Kidney epithelial cell (primary cell): ENCODE measurements at regions not wholly inside any gene's neighbourhood (a gene's known extent, or its start where the extent isn't known, plus 50 kb on each side); places are given as distances from the start of the nearest gene placed in this dataset.

Experiments
- DNase-seq: peaks from one replicate; pipeline ENCODE4 v3.0.0-alpha.2; 2010; ENCODE audit warnings: low read depth
- H3K27me3 ChIP-seq: 2 replicates; pipeline ENCODE4 v1.6.0; 2011; ENCODE audit warnings: low read length; ENCODE audit not compliant: control insufficient read depth, insufficient read depth
- H3K36me3 ChIP-seq: 2 replicates; pipeline ENCODE4 v1.5.1; 2011; ENCODE audit warnings: low read length; ENCODE audit not compliant: control insufficient read depth, insufficient read depth
- H3K4me3 ChIP-seq: 2 replicates; pipeline ENCODE4 v1.5.1; 2011; ENCODE audit warnings: low read depth, mild to moderate bottlenecking, control low read depth, low read length
- TF ChIP-seq, protein P1 (sequence below): IDR thresholded peaks from 2 replicates; pipeline ENCODE4 v1.5.1; 2011; ENCODE audit warnings: mild to moderate bottlenecking, moderate library complexity, low read length, control low read depth, inconsistent platforms; ENCODE audit not compliant: insufficient read depth, poor library complexity, severe bottlenecking

DNA sequence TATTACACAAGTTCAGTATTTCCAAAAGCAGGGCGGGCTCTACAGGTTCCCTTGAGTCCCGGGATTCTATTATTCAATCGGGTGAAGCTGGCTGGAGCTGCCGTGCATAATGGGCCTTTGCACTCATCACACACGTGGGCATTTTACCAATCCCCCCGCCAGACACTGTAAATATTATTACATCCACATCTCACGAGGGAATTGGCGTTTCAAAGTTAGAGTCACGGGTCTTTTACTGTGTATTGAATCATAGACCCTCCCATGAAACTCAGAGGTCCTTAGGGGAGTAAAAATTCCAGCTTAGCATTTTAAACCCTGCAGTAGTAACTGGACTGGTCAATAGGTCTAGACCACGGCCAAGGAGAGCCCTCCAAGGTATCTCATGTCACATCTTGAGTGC, 70.3 kb downstream of the MAP1LC3B2 start:
- H3K27me3 ChIP-seq, result peaks cover 5% of the 10 kb centered on the region
- H3K4me3 ChIP-seq, result no peak overlapping the region
- TF ChIP-seq, protein P1, sequence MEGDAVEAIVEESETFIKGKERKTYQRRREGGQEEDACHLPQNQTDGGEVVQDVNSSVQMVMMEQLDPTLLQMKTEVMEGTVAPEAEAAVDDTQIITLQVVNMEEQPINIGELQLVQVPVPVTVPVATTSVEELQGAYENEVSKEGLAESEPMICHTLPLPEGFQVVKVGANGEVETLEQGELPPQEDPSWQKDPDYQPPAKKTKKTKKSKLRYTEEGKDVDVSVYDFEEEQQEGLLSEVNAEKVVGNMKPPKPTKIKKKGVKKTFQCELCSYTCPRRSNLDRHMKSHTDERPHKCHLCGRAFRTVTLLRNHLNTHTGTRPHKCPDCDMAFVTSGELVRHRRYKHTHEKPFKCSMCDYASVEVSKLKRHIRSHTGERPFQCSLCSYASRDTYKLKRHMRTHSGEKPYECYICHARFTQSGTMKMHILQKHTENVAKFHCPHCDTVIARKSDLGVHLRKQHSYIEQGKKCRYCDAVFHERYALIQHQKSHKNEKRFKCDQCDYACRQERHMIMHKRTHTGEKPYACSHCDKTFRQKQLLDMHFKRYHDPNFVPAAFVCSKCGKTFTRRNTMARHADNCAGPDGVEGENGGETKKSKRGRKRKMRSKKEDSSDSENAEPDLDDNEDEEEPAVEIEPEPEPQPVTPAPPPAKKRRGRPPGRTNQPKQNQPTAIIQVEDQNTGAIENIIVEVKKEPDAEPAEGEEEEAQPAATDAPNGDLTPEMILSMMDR, result no peak
- DNase-seq, result no peak
- no peaks in the 10 kb centered on the region for H3K36me3 ChIP-seq

DNA sequence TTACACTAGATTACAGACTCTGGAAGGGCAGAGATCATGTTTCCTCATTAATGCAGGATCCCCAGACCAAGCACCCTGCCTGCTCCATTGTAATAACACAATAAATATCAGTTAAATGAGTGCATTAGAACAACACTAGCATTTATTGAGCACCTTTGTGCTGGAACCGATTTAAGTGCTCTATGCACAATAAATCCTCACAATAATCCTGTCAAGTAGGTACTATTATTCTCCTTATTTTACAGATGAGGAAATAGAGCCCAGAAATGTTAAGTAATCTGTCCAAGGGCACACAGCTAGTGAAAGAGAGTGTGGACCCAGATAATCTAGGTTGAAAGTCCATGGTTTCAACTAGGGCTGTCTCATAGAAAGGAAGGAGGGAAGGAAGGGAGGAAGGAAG, 69.8 kb downstream of the MAP1LC3B2 start:
- no peak overlapping the region for H3K4me3 ChIP-seq
- peaks cover 5% of the 10 kb centered on the region for H3K27me3 ChIP-seq
- TF ChIP-seq, protein P1, result no peak
- no peaks in the 10 kb centered on the region for H3K36me3 ChIP-seq
- no peak for DNase-seq

DNA sequence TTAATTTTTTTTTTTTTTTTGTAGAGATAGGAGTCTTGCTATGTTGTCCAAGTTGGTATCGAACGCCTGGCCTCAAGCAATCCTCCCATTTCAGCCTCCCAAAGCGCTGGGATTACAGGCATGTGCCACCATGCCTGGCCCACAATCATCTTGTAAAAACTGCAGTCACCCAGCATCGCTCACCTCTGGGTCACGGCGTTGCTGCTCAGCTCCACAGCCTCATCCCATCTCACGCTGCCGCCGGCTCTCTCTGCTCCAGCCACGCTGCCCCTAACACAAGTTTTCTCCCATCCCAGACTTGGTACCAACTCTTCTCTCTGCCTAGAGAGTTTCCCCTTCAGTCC, 69.2 kb downstream of the MAP1LC3B2 start:
- H3K27me3 ChIP-seq, result peaks cover 5% of the 10 kb centered on the region

More for the DNA sequence above, 69.2 kb downstream of the MAP1LC3B2 start:
- TF ChIP-seq, protein P1, result no peak
- Histone ChIP-seq H3K36me3 (no peaks in the 10 kb centered on the region), H3K4me3 (no peak overlapping the region)
- DNase-seq, result no peak
